Right renal pelvis (tissue), 4 donors: ENCODE measurements at regions not wholly inside any gene's neighbourhood (a gene's known extent, or its start where the extent isn't known, plus 50 kb on each side); places are given as distances from the start of the nearest gene placed in this dataset.
"Not testable (repeated sequence)": the region's sequence is repeated elsewhere in the genome, so short reads cannot be mapped to it uniquely, and the experiment has no call there.

Experiments used
- DNase-seq, 4 donors: peaks; one replicate each; pipeline ENCODE4 v3.0.0-alpha.2; 2013; ENCODE audit warnings: low read depth in 4 of 4, low spot score in 3 of 4, missing footprints in 1 of 4

- no peak for DNase-seq
Observed at GRCh38 chr6:84581494-84582259, 182.7 kb downstream of the TBX18 start.

- no peak for DNase-seq
Observed at GRCh38 chr6:84579404-84579803, 185.0 kb downstream of the TBX18 start.

- no peak for DNase-seq
Observed at GRCh38 chr6:84576029-84576428, 188.4 kb downstream of the TBX18 start.

GRCh38 chr6:84575264-84575663 lies 189.1 kb downstream of the TBX18 start:
- DNase-seq, result no peak

- no peak for DNase-seq
Observed at GRCh38 chr6:84569882-84570281, 194.5 kb downstream of the TBX18 start.

GRCh38 chr6:84568971-84569370 lies 195.4 kb downstream of the TBX18 start:
- DNase-seq, result no peak

GRCh38 chr6:84565718-84566117 lies 198.7 kb downstream of the TBX18 start:
- DNase-seq, result not testable (repeated sequence)

- DNase-seq, result no peak
Observed at GRCh38 chr6:84560436-84561390, 203.7 kb downstream of the TBX18 start.

GRCh38 chr6:84556541-84557335 lies 207.7 kb downstream of the TBX18 start:
- DNase-seq, result no peak

GRCh38 chr6:84554706-84555105 lies 209.7 kb downstream of the TBX18 start:
- no peak for DNase-seq

- DNase-seq, result no peak
Observed at GRCh38 chr6:84554074-84554473, 210.3 kb downstream of the TBX18 start.

- DNase-seq, result no peak
Observed at GRCh38 chr6:84553527-84553926, 210.9 kb downstream of the TBX18 start.

- no peak for DNase-seq
Observed at GRCh38 chr6:84551797-84552196, 212.6 kb downstream of the TBX18 start.

- no peak for DNase-seq
Observed at GRCh38 chr6:84549917-84550316, 214.5 kb downstream of the TBX18 start.

GRCh38 chr6:84547341-84547801 lies 217.0 kb downstream of the TBX18 start:
- DNase-seq, result no peak

- DNase-seq, result no peak
Observed at GRCh38 chr6:84546427-84546914, 217.9 kb downstream of the TBX18 start.

- no peak for DNase-seq
Observed at GRCh38 chr6:84539122-84539856, 225.1 kb downstream of the TBX18 start.

- DNase-seq, result no peak
Observed at GRCh38 chr6:84536885-84537638, 227.3 kb downstream of the TBX18 start.

- DNase-seq, result no peak
Observed at GRCh38 chr6:84528201-84528600, 236.2 kb downstream of the TBX18 start.
